ENCODE measurements at regions not wholly inside any gene's neighbourhood (a gene's known extent, or its start where the extent isn't known, plus 50 kb on each side); places are given as distances from the start of the nearest gene placed in this dataset.
"Not testable (repeated sequence)": the region's sequence is repeated elsewhere in the genome, so short reads cannot be mapped to it uniquely, and the experiment has no call there.

DNA sequence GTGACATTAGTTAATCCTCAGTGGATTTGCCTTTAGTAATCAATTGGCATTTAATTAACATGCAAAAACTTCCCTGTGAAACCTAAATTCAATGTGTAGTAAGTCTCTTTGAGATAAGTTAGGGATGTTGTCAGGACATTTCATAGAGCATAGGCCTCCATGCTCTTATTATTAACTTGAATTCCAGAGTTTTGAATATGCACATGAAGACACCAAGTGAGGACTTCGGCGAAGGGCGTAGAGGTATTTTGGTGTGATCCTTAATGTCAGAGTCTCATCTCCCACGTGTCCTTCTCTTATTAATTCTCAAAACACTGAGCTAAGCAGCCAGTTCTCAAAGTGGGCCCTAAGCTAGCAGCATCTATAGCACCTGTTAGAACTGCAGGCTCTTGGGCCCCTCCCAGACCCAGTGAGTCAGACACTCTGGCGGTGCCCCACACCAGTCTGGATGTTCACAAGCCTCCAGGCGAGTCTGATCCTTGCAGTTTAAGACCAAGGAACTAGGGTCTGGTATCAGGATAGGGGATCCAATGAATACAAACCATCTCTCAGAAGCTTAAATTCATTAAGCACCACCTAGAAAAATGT, 292.1 kb downstream of the QKI start:
- DNase-seq (ENCODE audit: low read depth in 2 of 2): no peak

DNA sequence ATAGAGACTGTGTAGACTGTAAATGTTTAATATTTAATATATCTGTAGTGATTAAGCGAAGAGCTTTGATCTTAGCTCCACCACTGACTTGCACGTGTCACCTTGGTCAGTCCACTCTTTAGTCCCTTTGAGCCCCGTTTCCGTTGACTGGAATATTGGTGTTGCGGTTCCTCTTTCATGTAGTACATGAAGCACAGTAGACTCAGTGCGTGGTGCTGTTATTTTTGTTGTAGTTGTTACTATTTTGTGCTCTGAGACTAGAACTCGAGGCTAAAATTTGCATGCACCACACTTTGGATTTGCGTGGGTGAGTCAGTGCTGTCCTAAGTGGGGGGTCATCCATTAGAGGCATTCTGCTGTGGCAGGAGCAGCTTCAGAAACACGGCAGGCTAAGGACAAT, 291.4 kb downstream of the QKI start:
- DNase-seq (ENCODE audit: low read depth in 2 of 2): no peak

DNA sequence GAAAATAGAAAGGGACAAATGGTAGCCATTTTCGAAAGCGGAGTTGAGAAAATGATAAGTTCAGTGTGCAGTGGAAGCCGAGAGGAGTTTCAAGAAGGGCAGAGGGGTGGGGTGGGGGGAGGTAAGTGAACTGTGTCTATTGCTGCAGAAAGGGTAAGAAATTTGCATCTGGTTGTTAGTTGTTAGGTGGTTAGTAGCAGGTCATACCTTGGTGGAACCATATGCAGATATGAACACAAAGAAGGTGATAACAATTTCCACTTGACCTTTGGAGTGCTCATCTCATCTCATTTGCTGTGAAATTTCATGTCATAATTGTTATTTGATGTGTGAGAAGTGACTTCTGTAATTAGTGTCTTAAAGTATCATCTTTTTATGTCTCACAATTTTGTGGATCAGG, 288.2 kb downstream of the QKI start:
- no peak for DNase-seq (ENCODE audit: low read depth in 2 of 2)

DNA sequence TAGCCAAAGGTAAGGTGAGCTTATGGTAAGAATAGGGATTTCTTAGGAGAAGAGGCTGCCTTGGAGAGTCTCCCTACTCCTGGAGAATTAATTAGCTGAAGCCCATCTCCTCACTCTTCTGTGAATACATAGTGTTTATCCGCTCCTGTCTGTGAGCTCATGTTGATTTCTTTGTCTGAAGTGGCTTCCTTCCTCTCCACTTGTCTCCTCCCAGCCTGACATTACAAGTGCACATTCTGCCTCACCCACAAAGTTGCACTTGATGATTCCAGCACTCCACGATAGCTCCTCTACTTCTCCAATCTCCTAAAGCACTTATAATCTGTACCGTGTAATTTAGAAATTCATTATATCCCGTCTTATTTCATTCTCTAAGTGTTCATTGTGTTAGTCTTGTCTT, 287.2 kb downstream of the QKI start:
- no peak for DNase-seq (ENCODE audit: low read depth in 2 of 2)

- DNase-seq (ENCODE audit: low read depth in 2 of 2): no peak
Measured at GRCh38 chr6:163698086-163698485, 283.6 kb downstream of the QKI start.

DNA sequence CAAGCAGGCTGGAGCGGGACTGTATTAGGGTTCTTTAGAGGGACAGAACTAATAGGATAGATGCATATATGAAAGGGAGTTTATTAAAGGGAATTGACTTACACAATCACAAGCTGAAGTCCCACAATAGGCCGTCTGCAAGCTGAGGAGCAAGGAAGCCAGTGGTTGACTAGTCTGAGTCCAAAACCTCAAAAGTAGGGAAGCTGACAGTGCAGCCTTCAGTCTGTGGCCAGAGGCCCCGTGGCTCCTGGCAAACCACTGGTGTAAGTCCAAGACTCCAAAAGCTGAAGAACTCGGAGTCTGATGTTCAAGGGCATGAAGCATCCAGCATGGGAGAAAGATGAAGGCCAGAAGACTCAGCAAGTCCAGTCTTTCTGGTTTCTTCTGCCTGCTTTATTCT, 281.8 kb downstream of the QKI start:
- not testable (repeated sequence) for DNase-seq (ENCODE audit: low read depth in 2 of 2)

DNA sequence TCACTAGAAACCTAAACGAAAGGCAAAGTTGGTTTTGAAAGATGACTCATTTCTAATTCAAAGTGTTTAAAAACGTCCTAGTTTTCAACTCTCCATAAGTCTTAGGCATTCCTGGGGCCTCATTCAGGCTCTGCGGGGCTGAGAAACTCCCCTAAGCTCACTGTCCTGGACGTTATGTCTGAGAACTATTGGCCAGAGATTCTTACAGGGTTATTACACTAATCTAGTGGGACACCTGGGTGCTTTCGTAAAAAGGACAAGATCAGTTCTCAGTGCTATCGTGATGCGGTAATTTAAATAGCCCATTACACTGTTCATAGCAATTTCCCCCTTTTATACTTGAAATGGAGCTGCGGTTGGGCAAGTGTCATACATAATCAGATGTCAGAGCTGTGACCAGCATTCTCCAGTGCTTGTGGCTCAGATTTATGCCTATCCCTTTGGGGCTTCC, 280.9 kb downstream of the QKI start:
- DNase-seq (ENCODE audit: low read depth in 2 of 2): no peak

- no peak for DNase-seq (ENCODE audit: low read depth in 2 of 2)
Measured at GRCh38 chr6:163694988-163695398, 280.5 kb downstream of the QKI start.

GRCh38 chr6:163694072-163694471, 279.6 kb downstream of the QKI start:
- no peak for DNase-seq (ENCODE audit: low read depth in 2 of 2)

DNA sequence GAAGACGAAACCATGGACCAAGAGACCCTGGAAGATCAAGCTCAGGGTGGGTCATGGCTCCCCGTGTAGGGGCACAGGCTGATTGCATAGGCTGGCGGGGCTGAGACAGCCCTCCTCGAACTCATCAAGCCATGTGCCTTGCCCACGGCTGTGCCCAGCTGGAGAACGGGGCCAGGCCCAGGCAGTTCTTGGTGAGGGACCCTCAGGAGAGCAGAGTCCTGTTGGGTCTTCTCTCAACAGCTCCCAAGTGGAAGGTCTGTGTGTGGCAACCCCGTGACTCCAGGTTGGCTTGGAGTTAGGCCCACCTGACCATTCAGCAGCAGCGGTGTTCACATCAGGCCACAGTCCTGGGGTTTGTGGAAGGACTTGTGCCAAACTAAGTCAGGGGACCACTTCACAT, 276.5 kb downstream of the QKI start:
- DNase-seq (ENCODE audit: low read depth in 2 of 2): no peak

DNA sequence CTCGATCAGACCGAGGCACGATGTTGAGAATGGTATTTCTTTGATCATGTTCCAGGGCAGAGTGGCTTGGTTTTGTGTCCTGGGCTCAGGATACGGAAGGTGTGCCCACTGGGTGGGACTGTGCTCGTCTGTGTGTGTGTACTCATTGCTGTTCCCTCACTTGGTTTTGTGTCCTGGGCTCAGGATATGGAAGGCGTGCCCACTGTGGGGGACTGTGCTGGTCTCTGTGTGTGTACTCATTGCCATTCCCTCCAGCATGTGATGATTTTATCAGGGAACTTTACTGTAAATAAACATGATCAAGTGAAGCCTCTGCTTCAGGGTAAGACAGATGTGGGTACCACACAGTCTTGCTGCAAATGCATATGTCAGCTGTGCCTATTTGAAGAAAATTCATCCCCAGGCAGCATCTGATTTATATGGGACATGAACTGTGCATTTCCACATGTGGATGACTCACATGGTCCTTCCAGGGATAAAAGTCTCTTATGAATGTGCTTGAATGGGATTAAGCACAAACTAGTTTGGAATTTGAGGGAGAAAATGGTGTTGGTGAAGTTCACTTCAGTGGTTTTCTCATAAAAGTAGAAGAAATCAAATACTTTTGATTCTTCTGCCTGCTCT, 274.3 kb downstream of the QKI start:
- no peak for DNase-seq (ENCODE audit: low read depth in 2 of 2)

- DNase-seq (ENCODE audit: low read depth in 2 of 2): no peak
Measured at GRCh38 chr6:163687075-163687474, 272.6 kb downstream of the QKI start.

DNA sequence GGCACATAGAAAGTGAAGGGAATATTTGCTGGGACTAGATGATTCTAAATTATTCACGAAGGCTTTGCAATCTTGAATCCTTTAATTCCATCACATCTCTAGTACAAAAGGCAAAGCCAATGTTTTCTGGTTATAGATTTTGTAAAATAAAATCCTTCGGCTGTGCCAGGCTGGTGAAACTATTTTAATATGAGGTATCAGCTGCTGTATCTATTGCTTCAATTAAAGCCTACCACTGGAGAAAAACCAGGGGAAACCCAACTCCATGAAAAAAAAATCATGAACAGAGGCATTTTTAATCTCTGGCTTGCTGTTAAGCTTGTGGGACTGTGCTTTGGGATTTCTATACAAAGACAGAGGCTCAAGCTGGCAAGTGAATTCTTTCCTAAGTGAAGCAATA, 271.8 kb downstream of the QKI start:
- DNase-seq (ENCODE audit: low read depth in 2 of 2): no peak

GRCh38 chr6:163683105-163683622, 268.6 kb downstream of the QKI start:
- DNase-seq (ENCODE audit: low read depth in 2 of 2): no peak

GRCh38 chr6:163679753-163680152, 265.2 kb downstream of the QKI start:
- no peak for DNase-seq (ENCODE audit: low read depth in 2 of 2)

DNA sequence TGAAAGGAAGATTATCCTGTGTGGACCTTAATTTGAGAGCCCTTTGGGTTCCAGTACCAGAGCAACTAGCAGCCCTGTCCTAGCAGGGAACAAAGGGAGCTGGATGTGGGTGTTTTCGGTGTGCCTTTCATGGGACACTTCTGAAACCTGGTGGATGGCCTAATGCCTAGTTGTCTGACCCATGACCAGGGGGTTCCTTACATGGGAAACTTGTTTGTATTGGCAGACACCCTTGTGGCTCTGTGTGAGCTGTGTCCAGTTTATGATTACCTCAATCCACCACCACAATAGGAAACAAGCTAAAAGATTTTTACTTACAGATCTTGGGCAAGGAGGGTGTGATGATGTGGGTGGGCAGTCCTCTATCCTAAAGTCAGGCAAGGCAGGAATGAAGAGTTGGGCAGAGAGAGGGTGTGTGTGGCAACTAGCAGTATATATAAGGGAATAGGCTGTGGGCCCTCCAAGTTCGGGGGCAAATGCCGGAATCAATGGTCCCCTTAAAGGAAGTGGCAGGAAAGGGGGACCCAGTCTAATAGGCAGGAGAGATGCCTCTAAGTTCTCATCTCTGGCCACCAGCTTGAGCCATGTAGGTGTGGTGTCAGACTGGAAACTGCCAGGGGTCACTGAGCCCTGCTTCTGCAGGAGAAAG, 264.6 kb downstream of the QKI start:
- DNase-seq (ENCODE audit: low read depth in 2 of 2): no peak

GRCh38 chr6:163675611-163676010, 261.1 kb downstream of the QKI start:
- no peak for DNase-seq (ENCODE audit: low read depth in 2 of 2)

DNA sequence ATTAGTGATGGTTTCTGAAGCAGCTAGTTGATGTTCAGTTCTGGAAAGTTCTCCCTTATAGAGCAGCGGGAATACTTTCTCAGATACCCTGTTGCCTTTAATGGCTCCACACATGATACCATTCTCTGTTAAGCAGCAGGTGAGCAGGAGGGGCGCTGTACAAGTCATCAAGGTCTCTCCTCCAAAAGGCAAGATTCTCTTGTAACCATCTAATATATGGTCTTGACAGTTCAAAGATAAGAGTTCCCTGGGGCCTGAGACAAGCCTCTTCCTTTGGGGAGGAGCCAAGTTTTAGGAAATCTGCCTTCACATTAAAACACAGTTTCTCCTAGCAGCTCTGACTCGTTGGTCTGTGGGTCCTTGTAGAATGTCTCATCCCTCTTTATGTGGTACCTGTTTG, 258.2 kb downstream of the QKI start:
- DNase-seq (ENCODE audit: low read depth in 2 of 2): no peak

GRCh38 chr6:163671791-163672190, 257.3 kb downstream of the QKI start:
- no peak for DNase-seq (ENCODE audit: low read depth in 2 of 2)

DNA sequence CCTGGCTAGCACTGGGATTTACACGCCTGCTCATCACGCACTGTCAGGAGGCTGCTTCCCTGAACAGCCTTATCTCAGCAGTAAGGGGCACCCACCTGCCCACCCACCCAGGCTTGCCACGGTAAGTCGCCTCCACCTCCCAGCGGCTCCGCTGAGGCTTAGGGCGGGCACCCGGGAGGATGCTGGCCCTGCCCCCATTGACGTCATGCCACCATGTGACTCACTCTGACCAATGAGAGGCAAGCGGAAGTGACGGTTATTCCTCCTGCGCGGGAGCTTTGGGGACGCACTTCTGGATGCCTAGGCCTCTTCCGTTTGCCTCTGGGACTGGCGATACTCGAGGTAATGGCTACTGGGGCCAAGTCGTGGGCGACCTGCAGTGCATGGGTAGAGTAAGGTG, 256.8 kb downstream of the QKI start:
- DNase-seq (ENCODE audit: low read depth in 2 of 2): no peak

- DNase-seq (ENCODE audit: low read depth in 2 of 2): no peak
Measured at GRCh38 chr6:163670336-163670735, 255.8 kb downstream of the QKI start.

DNA sequence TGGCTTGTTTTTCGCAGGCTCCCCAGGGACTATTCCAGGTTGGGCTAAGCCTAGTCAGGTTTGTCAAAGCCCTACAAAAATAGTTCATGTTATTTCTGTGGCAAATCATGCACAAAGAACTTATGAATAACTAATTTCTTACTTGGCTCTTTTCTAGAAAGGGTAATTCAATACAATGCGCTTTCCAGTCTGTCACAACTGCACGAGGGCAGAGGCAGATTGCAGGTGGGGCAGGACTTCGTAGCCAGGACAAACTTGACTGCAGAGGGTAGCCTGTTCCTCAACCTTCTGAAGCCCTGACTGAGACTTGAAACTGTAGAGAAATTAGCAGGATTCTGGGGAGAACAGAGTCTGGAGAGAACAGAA, 253.5 kb downstream of the QKI start:
- no peak for DNase-seq (ENCODE audit: low read depth in 2 of 2)

GRCh38 chr6:163667372-163668060, 253.0 kb downstream of the QKI start:
- DNase-seq (ENCODE audit: low read depth in 2 of 2): no peak

Measured in stimulated activated CD8-positive, alpha-beta memory T cell treated with anti-CD3 and anti-CD28 coated beads, Interleukin-2, amount 100 ng/mL, for 1 hour (primary cell).